ENCODE measurements at regions not wholly inside any gene's neighbourhood (a gene's known extent, or its start where the extent isn't known, plus 50 kb on each side); places are given as distances from the start of the nearest gene placed in this dataset.
"Not testable (repeated sequence)": the region's sequence is repeated elsewhere in the genome, so short reads cannot be mapped to it uniquely, and the experiment has no call there.

DNA sequence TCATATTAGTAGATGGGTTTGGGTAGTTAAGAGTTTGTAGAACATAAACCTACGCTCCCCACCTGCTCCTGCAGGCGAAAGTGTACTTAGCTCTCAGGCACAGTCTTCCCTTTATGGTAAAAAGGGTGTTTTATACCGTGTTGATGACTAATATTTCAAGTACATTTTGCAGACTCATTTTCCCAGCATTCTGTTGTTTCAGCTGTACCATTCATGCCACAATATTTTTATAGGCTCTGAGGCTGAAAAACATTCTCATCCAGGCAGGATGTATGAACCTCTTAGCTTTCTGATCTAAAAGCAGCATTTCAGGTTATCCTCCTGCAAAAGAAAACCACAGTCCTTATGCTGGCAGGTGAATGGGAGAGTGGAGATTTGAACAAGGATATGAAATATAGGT is 231.4 kb downstream of the NR2F1-AS1 start:
- DNase-seq (ENCODE audit: low spot score), result no peak
- H3K36me3 Mint-ChIP-seq (ENCODE audit: low read depth), result peaks cover 2% of the 10 kb centered on the region

DNA sequence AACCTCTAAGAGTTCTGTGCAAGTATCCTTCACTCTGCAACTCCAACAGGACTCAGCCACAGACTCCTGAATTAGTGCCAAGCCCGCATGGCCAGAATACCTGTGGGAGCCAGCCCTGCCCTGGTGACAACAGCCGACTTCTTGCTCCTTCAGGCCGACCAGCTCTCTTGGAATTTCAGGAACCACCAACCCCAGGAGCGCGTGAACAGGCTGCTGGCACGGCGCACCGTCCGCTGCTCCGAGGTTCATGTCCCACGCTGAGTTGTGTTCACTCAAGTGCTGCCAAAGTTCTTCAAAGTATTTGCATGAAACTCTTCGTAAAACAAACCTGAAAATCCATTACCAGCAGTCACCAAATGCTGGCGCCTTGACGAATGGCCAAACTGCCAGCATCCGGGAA is 232.8 kb downstream of the NR2F1-AS1 start:
- H3K27ac Mint-ChIP-seq (ENCODE audit: unreplicated experiment), result peak overlapping the region; percentile 54
- DNase-seq (ENCODE audit: low spot score), result no peak
- no peaks in the 10 kb centered on the region for H3K36me3 Mint-ChIP-seq (ENCODE audit: low read depth)
- H3K9me3 Mint-ChIP-seq (ENCODE audit: low read depth), result no peaks in the 10 kb centered on the region
- no peak overlapping the region for H3K4me3 Mint-ChIP-seq (ENCODE audit: unreplicated experiment)
- TF ChIP-seq, protein P1, sequence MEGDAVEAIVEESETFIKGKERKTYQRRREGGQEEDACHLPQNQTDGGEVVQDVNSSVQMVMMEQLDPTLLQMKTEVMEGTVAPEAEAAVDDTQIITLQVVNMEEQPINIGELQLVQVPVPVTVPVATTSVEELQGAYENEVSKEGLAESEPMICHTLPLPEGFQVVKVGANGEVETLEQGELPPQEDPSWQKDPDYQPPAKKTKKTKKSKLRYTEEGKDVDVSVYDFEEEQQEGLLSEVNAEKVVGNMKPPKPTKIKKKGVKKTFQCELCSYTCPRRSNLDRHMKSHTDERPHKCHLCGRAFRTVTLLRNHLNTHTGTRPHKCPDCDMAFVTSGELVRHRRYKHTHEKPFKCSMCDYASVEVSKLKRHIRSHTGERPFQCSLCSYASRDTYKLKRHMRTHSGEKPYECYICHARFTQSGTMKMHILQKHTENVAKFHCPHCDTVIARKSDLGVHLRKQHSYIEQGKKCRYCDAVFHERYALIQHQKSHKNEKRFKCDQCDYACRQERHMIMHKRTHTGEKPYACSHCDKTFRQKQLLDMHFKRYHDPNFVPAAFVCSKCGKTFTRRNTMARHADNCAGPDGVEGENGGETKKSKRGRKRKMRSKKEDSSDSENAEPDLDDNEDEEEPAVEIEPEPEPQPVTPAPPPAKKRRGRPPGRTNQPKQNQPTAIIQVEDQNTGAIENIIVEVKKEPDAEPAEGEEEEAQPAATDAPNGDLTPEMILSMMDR (IDR thresholded peaks at IDR 0.05), result no peak
- H3K4me1 Mint-ChIP-seq (ENCODE audit: low read depth), result peaks cover 34% of the 10 kb centered on the region
- no peaks in the 10 kb centered on the region for H3K27me3 Mint-ChIP-seq (ENCODE audit: low read depth)

More for the DNA sequence above, 231.4 kb downstream of the NR2F1-AS1 start:
- TF ChIP-seq, protein P1 (IDR thresholded peaks at IDR 0.05), result no peak
- Mint-ChIP-seq H3K27me3 (ENCODE audit: low read depth) (no peaks in the 10 kb centered on the region), H3K9me3 (ENCODE audit: low read depth) (no peaks in the 10 kb centered on the region), H3K4me3 (ENCODE audit: unreplicated experiment) (no peak overlapping the region), H3K4me1 (ENCODE audit: low read depth) (peaks cover 38% of the 10 kb centered on the region), H3K27ac (ENCODE audit: unreplicated experiment) (peak overlapping the region; percentile 66)

DNA sequence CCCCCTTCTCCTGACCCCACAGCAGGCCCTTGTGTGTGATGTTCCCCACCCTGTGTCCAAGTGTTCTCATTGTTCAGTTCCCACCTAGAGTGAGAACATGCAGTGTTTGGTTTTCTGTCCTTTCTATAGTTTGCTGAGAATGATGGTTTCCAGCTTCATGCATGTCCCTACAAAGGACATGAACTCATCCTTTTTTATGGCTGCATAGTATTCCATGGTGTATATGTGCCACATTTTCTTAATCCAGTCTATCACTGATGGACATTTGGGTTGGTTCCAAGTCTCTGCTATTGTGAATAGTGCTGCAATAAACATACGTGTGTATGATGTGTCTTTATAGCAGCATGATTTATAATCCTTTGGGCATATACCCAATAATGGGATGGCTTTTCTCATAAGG is 234.2 kb downstream of the NR2F1-AS1 start:
- DNase-seq (ENCODE audit: low spot score); H3K9me3 Mint-ChIP-seq (ENCODE audit: low read depth); H3K27me3 Mint-ChIP-seq (ENCODE audit: low read depth); H3K4me3 Mint-ChIP-seq (ENCODE audit: unreplicated experiment); H3K36me3 Mint-ChIP-seq (ENCODE audit: low read depth); H3K27ac Mint-ChIP-seq (ENCODE audit: unreplicated experiment): not testable (repeated sequence)
- peaks cover 36% of the 10 kb centered on the region for H3K4me1 Mint-ChIP-seq (ENCODE audit: low read depth)

DNA sequence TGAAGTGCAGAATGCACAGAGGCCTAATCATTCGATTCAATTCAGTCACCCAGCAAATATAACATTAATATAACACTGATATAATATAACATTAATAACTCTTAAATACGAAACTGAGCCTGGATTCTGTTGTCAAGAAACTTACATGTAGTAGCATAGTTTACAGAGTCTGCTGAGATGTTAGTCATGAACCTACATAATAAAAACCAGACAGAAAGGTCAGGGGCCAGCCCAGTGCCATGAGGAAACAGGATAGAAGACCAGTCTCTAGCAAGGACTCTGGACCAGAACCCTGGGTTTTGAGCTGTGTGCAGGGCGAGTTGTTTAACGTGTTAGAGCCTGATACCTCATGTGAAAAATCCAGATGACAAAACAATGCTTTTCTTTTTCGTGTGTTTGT is 234.7 kb downstream of the NR2F1-AS1 start:
- no peak overlapping the region for H3K4me3 Mint-ChIP-seq (ENCODE audit: unreplicated experiment)
- peaks cover 35% of the 10 kb centered on the region for H3K4me1 Mint-ChIP-seq (ENCODE audit: low read depth)
- no peak for DNase-seq (ENCODE audit: low spot score)
- H3K9me3 Mint-ChIP-seq (ENCODE audit: low read depth), result no peaks in the 10 kb centered on the region
- H3K27ac Mint-ChIP-seq (ENCODE audit: unreplicated experiment), result no peak overlapping the region
- H3K36me3 Mint-ChIP-seq (ENCODE audit: low read depth), result no peaks in the 10 kb centered on the region
- TF ChIP-seq, protein P1 (IDR thresholded peaks at IDR 0.05), result no peak
- H3K27me3 Mint-ChIP-seq (ENCODE audit: low read depth), result no peaks in the 10 kb centered on the region

DNA sequence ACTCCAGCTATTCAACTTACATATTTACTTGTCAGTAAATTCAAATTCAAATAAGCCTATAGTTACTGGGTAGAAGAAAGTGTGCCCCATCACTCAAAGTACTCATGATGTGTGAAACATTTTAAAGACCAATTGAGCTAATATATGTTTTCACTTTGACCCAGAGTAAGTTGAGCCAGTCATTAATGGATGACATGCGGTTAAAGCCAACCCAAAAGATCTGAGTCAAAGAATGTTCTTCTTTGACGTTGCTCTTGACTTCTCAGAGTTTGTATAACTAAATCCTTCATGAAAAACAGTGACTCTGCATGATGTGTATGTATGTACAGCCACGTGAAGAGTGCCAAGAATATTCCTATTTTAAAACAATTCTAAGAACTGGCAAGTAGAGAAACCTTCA is 237.4 kb downstream of the NR2F1-AS1 start:
- no peak for DNase-seq (ENCODE audit: low spot score)
- Mint-ChIP-seq H3K36me3 (ENCODE audit: low read depth) (no peaks in the 10 kb centered on the region), H3K27ac (ENCODE audit: unreplicated experiment) (no peak overlapping the region), H3K9me3 (ENCODE audit: low read depth) (peaks cover 7% of the 10 kb centered on the region), H3K27me3 (ENCODE audit: low read depth) (no peaks in the 10 kb centered on the region), H3K4me3 (ENCODE audit: unreplicated experiment) (no peak overlapping the region), H3K4me1 (ENCODE audit: low read depth) (peaks cover 18% of the 10 kb centered on the region)
- TF ChIP-seq, protein P1 (IDR thresholded peaks at IDR 0.05), result no peak

DNA sequence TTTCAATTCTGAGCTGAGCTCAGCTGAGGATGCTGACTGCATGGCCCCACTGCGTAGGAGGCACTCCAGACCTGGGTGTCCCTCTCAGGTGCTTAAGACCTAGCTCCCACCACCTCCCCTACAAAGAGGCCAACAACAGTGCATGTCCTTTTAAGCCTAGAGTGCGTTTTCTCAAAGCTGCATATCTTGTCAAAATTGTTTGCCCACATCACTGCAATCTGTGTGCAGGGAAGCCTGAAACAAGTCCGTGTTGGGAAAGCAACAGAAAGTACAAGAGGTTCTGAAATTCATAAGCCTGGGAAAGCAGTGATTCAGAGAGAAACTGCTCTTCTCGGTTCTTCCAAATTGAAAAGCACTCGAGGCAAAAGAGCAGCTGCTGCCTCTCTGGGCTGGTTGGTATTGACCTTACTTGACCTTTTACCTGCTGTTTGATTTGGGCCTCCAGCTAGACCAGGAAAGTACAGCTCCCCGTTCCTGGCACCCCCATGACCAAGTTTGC is 238.4 kb downstream of the NR2F1-AS1 start:
- Mint-ChIP-seq H3K4me1 (ENCODE audit: low read depth) (peaks cover 10% of the 10 kb centered on the region), H3K4me3 (ENCODE audit: unreplicated experiment) (no peak overlapping the region)
- DNase-seq (ENCODE audit: low spot score), result no peak

More for the DNA sequence above, 238.4 kb downstream of the NR2F1-AS1 start:
- Mint-ChIP-seq H3K27ac (ENCODE audit: unreplicated experiment) (no peak overlapping the region), H3K27me3 (ENCODE audit: low read depth) (no peaks in the 10 kb centered on the region), H3K9me3 (ENCODE audit: low read depth) (peaks cover 7% of the 10 kb centered on the region), H3K36me3 (ENCODE audit: low read depth) (no peaks in the 10 kb centered on the region)
- TF ChIP-seq, protein P1 (IDR thresholded peaks at IDR 0.05), result no peak
